Adrenal gland (tissue), 9 donors: ENCODE measurements at regions not wholly inside any gene's neighbourhood (a gene's known extent, or its start where the extent isn't known, plus 50 kb on each side); places are given as distances from the start of the nearest gene placed in this dataset.

Source experiments
- DNase-seq, 7 donors: peaks; one replicate each; pipeline ENCODE4 v3.0.0-alpha.2; 2019 to 2020
- H3K27ac ChIP-seq, 5 donors: fragments of 200-600 bp; sonication (generic) in 4 of 5; 1 replicate in 3 of 5; 2 replicates in 2 of 5; pipeline versions ENCODE4 v1.5.1 to v1.8.0; 2016 to 2020; ENCODE audit warnings: mild to moderate bottlenecking in 1 of 5
- H3K27me3 ChIP-seq: fragments of 200-600 bp; 2 replicates; pipeline ENCODE4 v1.8.0; 2021
- H3K36me3 ChIP-seq, 2 donors: fragments of 200-600 bp; replicated peaks in 1 of 2; 1 replicate in 1 of 2; 2 replicates in 1 of 2; pipeline versions ENCODE4 v1.5.1 to v1.8.0; 2018 to 2022
- H3K4me1 ChIP-seq, 2 donors: fragments of 200-600 bp; replicated peaks in 1 of 2; 1 replicate in 1 of 2; 2 replicates in 1 of 2; pipeline versions ENCODE4 v1.5.1 to v1.8.0; 2018 to 2021
- H3K4me3 ChIP-seq, 4 donors: fragments of 200-600 bp; sonication (generic) in 3 of 4; one replicate each; pipeline ENCODE4 v1.5.1; 2016 to 2018
- H3K9me3 ChIP-seq, 3 donors: fragments of 200-600 bp; sonication (generic) in 1 of 3; replicated peaks in 1 of 3; 1 replicate in 2 of 3; 2 replicates in 1 of 3; pipeline versions ENCODE4 v1.5.1 to v1.8.0; 2016 to 2021
- POLR2A ChIP-seq, 2 donors: fragments of 450-650 bp; IDR thresholded peaks; one replicate each; pipeline ENCODE4 v1.6.1; 2017; ENCODE audit warnings: antibody characterized with exemption in 2 of 2, mild to moderate bottlenecking in 2 of 2, moderate library complexity in 1 of 2
- WGBS, 4 donors: extraction: QIAGEN DNeasy Blood & Tissue Kit in 2 of 4; methylation state at CpG; one replicate each; pipeline versions ENCODE4 v1.1.5 to v1.1.7; 2013 to 2017; 5-methylcytosine and 5-hydroxymethylcytosine counted together
- intact Hi-C, 2 donors: fragments of 100-400 bp; cut with DNase I; formaldehyde crosslinking; loops; one replicate each; pipeline versions ENCODE4 v1.14.1 to v1.15.0; 2022 to 2023
- TF ChIP-seq, protein P1 (sequence below), 6 experiments: fragments of 450-650 bp in 4 of 6; fragments of 200-600 bp in 2 of 6; sonication (generic) in 1 of 6; IDR thresholded peaks; 1 replicate in 5 of 6; 2 replicates in 1 of 6; pipeline versions ENCODE4 v1.5.1 to v1.8.0; 2016 to 2021; ENCODE audit warnings: antibody characterized with exemption in 6 of 6, mild to moderate bottlenecking in 2 of 6, moderate library complexity in 1 of 6
- donor health status: healthy with polysubstance abuse.
- donor health status: Bipolar disorder and iron deficiency.
- donor health status: DM: yes; HTN: yes; CAD: no.
- donor health status: DM: no; HTN: no; CAD: no.
- donor health status: DM: no; HTN: no; CAD: no.

DNA sequence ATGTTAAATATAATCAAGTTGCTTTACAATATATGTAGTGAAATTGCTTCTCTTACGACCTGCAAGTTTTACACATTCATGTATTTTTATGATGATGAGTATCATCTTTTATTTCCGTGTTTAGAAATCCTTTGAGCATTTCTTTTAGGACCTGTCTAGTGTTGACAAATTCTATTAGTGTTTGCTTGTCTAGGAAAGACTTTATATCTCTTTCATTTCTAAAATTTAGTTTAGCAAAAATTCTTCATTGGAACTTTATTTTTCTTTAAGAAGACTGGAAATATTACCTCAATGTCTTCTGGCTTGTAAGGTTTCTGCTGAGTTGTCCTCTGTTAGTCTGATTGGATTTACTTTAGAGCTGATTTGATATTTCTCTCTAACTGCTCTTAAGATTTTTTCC lies 920.9 kb upstream of the CTNND2 start:
- no peak overlapping the region for H3K4me3 ChIP-seq
- no peaks in the 10 kb centered on the region for H3K27me3 ChIP-seq
- intact Hi-C loops = no loop called here
- H3K4me1 ChIP-seq = no peaks in the 10 kb centered on the region
- 64 to 75% (median 70%) methylated on average over 2 of the region's 2 CpGs for WGBS, 4 donors
- DNase-seq = no peak
- H3K36me3 ChIP-seq = no peaks in the 10 kb centered on the region
- TF ChIP-seq POLR2A (IDR thresholded peaks at IDR 0.05) = no peak
- TF ChIP-seq, protein P1, sequence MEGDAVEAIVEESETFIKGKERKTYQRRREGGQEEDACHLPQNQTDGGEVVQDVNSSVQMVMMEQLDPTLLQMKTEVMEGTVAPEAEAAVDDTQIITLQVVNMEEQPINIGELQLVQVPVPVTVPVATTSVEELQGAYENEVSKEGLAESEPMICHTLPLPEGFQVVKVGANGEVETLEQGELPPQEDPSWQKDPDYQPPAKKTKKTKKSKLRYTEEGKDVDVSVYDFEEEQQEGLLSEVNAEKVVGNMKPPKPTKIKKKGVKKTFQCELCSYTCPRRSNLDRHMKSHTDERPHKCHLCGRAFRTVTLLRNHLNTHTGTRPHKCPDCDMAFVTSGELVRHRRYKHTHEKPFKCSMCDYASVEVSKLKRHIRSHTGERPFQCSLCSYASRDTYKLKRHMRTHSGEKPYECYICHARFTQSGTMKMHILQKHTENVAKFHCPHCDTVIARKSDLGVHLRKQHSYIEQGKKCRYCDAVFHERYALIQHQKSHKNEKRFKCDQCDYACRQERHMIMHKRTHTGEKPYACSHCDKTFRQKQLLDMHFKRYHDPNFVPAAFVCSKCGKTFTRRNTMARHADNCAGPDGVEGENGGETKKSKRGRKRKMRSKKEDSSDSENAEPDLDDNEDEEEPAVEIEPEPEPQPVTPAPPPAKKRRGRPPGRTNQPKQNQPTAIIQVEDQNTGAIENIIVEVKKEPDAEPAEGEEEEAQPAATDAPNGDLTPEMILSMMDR (IDR thresholded peaks at IDR 0.05) = no peak
- H3K27ac ChIP-seq = no peak overlapping the region
- H3K9me3 ChIP-seq = peaks cover 0 to 9% (median 0%) of the 10 kb centered on the region in 3 donors

DNA sequence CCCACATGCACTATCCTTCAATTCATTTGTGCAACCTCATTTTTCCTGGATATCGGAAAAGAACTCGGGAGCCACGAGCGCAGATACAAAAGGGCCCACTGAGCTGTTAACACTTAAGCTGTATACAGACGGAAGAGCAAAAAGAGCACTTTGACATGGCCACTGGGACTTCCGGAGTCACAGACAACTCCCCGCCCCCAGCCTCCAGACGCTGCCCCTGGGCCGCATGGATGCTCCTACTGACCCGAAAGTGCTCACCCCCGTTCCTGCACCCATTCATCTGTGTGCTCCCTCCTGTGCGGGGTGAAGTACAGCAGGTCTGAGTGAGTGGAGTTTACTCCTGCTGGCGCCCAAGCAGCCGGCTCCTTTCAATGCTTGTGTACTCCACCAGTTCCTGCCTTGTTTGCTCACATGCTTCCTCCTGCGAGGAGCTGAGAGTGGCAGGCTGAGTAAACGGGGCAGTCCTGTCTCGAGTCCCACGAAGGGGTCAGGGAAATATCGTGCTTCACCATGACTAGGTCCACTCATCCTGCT lies 901.0 kb upstream of the CTNND2 start:
- WGBS, 4 donors = 71 to 78% (median 77%) methylated on average over 17 to 19 of the region's 19 CpGs
- no peak for DNase-seq

DNA sequence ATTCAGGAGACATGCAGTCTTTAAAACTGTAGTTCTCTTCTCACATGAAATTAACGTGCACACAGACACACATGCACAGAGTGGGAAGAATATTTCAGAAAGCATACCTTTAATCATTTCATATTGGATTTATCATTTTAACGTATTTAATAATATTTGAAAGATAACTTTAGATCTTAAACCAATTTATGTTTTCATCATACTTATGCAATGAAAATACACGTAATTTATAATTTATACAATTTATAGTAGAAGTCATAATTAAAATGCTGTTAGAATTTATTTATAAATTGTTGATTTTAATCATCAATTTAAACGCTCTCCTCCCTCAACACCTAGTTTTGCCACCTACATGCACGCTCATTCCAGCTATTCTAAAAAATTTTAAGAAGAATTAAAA lies 894.9 kb upstream of the CTNND2 start:
- Histone ChIP-seq H3K9me3 (no peaks in the 10 kb centered on the region), H3K27me3 (no peaks in the 10 kb centered on the region), H3K36me3 (no peaks in the 10 kb centered on the region), H3K4me3 (no peak overlapping the region), H3K4me1 (no peaks in the 10 kb centered on the region), H3K27ac (no peak overlapping the region)
- 73 to 81% (median 75%) methylated on average over 5 of the region's 5 CpGs for WGBS, 4 donors
- TF ChIP-seq, protein P1 (IDR thresholded peaks at IDR 0.05) = no peak
- no peak for TF ChIP-seq POLR2A (IDR thresholded peaks at IDR 0.05)
- intact Hi-C loops = no loop called here
- no peak for DNase-seq

More for the DNA sequence above, 901.0 kb upstream of the CTNND2 start:
- Histone ChIP-seq H3K27me3 (no peaks in the 10 kb centered on the region), H3K36me3 (no peaks in the 10 kb centered on the region), H3K27ac (no peak overlapping the region), H3K9me3 (no peaks in the 10 kb centered on the region), H3K4me3 (no peak overlapping the region), H3K4me1 (no peaks in the 10 kb centered on the region)
- TF ChIP-seq, protein P1 (IDR thresholded peaks at IDR 0.05) = no peak
- no peak for TF ChIP-seq POLR2A (IDR thresholded peaks at IDR 0.05)
- intact Hi-C loops = no loop called here

DNA sequence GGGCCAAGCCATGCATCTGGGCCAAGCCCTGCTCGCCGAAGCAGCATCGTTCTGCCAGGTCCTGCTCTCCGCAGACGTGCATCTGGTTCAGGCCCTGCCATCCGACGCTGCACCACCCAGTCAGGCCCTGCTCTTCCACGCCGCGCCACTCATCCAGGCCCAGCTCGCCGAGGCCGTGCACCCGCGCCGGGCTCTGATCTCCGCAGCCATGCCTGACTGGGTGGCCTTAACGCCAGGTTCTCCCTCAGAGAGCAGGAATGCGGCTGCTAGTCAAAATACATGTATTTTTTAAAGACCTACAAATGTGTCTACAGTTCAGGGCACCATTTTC lies 891.1 kb upstream of the CTNND2 start:
- WGBS, 4 donors = 84 to 94% (median 88%) methylated on average over 15 to 19 of the region's 19 CpGs
- DNase-seq = no peak
- no peak overlapping the region for H3K27ac ChIP-seq
- no peaks in the 10 kb centered on the region for H3K9me3 ChIP-seq
- no peaks in the 10 kb centered on the region for H3K36me3 ChIP-seq
- no peak overlapping the region for H3K4me3 ChIP-seq
- no peaks in the 10 kb centered on the region for H3K4me1 ChIP-seq
- no peaks in the 10 kb centered on the region for H3K27me3 ChIP-seq
- intact Hi-C loops = no loop called here
- TF ChIP-seq, protein P1 (IDR thresholded peaks at IDR 0.05) = no peak
- TF ChIP-seq POLR2A (IDR thresholded peaks at IDR 0.05) = no peak
